ENCODE measurements at regions not wholly inside any gene's neighbourhood (a gene's known extent, or its start where the extent isn't known, plus 50 kb on each side); places are given as distances from the start of the nearest gene placed in this dataset.
"Not testable (repeated sequence)": the region's sequence is repeated elsewhere in the genome, so short reads cannot be mapped to it uniquely, and the experiment has no call there.

DNA sequence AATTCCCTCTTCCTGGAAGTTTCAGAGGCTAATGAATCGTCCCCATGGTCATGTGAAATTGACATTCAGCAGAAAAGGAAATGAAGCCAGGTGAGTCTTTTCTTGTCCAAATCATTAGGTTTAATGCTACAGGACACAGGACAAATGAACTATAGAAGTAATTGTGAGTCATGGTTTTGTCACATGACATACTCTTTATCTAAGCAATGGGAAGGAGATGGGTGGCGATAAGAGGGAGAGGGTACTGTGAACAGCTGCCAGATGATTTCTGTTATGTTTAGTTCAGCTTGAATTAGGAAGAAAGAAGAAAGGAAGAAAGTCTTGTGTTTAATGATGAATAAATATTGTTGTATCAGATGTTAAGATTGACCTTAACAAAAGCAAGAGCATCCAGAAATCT is 515.4 kb upstream of the ZNF717 start:
- Mint-ChIP-seq H3K27me3 (ENCODE audit: insufficient read depth) (peaks cover 1% of the 10 kb centered on the region; the same call in 1 of the 2 replicates), H3K9me3 (peaks cover 35% of the 10 kb centered on the region), H3K27ac (no peak overlapping the region), H3K36me3 (ENCODE audit: low read depth) (peaks cover 10% of the 10 kb centered on the region; the same call in 1 of the 2 replicates), H3K4me1 (ENCODE audit: low read depth) (no peaks in the 10 kb centered on the region), H3K4me3 (no peak overlapping the region)
- TF ChIP-seq, protein P1, sequence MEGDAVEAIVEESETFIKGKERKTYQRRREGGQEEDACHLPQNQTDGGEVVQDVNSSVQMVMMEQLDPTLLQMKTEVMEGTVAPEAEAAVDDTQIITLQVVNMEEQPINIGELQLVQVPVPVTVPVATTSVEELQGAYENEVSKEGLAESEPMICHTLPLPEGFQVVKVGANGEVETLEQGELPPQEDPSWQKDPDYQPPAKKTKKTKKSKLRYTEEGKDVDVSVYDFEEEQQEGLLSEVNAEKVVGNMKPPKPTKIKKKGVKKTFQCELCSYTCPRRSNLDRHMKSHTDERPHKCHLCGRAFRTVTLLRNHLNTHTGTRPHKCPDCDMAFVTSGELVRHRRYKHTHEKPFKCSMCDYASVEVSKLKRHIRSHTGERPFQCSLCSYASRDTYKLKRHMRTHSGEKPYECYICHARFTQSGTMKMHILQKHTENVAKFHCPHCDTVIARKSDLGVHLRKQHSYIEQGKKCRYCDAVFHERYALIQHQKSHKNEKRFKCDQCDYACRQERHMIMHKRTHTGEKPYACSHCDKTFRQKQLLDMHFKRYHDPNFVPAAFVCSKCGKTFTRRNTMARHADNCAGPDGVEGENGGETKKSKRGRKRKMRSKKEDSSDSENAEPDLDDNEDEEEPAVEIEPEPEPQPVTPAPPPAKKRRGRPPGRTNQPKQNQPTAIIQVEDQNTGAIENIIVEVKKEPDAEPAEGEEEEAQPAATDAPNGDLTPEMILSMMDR (IDR thresholded peaks at IDR 0.05): no peak
- no peak for DNase-seq

DNA sequence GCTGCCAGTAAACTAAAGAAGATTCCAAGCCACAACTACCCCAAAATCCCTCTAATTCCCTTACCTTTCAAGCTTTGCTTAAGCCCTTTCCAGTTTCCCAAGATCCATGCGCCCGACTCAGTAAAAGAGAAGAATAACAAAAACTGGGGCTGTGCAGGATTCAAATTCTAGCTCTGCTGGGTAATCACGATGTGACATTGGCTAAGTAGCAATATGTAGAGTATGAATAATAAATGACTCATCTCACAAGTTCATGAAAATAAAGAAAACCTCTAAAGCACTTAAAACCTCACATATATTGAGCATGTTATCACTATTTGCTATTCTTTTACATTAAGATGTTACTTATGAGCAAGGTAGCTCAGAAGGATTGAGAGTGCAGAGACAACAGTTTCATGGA is 522.2 kb upstream of the ZNF717 start:
- H3K27ac Mint-ChIP-seq: no peak overlapping the region
- no peaks in the 10 kb centered on the region; the same call in 1 of the 2 replicates for H3K36me3 Mint-ChIP-seq (ENCODE audit: low read depth)

DNA sequence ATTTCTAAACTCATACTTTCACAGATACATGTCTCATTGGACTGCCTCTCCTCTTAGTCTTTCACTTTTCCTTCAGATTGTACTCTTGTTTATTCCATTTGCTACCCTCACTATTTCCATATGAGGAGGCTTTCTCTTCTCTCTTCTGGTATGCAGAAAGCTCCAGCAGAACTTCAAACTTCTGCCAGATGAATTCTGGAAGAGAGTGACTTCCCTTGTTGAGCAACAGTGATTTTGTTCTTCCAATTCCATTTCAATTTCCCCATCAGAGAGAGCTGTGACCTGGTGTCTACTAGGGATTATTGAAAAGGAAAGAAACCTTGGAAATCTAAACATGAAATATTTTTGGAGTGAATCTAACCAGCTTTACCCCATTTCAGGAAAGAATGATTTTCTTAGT is 523.2 kb upstream of the ZNF717 start:
- H3K4me1 Mint-ChIP-seq (ENCODE audit: low read depth): no peaks in the 10 kb centered on the region
- H3K27ac Mint-ChIP-seq: no peak overlapping the region

More for the DNA sequence above, 522.2 kb upstream of the ZNF717 start:
- DNase-seq: no peak
- H3K4me1 Mint-ChIP-seq (ENCODE audit: low read depth): no peaks in the 10 kb centered on the region
- H3K4me3 Mint-ChIP-seq: no peak overlapping the region
- H3K9me3 Mint-ChIP-seq: peaks cover 41% of the 10 kb centered on the region
- TF ChIP-seq, protein P1 (IDR thresholded peaks at IDR 0.05): no peak
- no peaks in the 10 kb centered on the region for H3K27me3 Mint-ChIP-seq (ENCODE audit: insufficient read depth)

DNA sequence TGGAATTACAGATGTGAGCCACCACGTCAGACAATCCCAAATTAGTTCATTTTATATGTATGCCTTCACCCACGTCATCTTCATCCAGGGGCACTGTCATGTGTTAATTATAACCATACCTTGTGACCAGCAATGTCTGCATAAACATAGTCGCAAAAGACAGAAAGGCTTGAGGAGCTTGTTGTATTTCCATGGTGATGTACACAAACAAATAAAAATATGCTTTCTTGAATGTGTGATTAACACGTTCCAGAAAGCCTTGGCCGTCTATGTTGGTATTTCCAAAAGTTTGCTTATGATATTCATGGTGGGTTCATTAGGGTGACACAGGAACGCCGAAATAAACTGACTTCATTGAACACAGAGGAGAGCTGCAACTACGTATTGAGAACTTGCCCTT is 524.7 kb upstream of the ZNF717 start:
- TF ChIP-seq, protein P1 (IDR thresholded peaks at IDR 0.05): no peak
- DNase-seq: no peak
- no peaks in the 10 kb centered on the region for H3K27me3 Mint-ChIP-seq (ENCODE audit: insufficient read depth)

More for the DNA sequence above, 523.2 kb upstream of the ZNF717 start:
- Mint-ChIP-seq H3K27me3 (ENCODE audit: insufficient read depth) (no peaks in the 10 kb centered on the region), H3K9me3 (peaks cover 43% of the 10 kb centered on the region), H3K36me3 (ENCODE audit: low read depth) (no peaks in the 10 kb centered on the region; the same call in 1 of the 2 replicates), H3K4me3 (no peak overlapping the region)
- TF ChIP-seq, protein P1 (IDR thresholded peaks at IDR 0.05): no peak
- no peak for DNase-seq

DNA sequence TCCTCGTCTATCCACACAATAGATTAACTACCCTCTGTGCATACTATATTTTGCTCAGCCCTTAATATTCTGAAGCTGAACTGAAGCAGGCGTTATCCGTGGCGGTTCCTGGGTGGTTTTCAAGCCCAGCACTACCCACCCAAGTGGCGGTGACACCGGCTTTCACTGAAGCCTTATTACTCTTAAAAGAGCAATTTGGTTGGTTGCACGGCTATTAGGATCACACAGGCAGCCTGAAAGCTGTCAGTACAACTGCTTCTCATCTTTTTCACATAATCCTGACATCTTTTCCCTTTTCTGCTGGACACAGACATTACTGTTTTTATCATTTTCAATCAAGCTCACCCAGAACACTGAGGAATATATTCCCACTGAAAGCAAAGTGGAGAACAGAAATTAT is 525.3 kb upstream of the ZNF717 start:
- Mint-ChIP-seq H3K9me3 (peaks cover 42% of the 10 kb centered on the region), H3K27me3 (ENCODE audit: insufficient read depth) (no peaks in the 10 kb centered on the region), H3K4me3 (no peak overlapping the region), H3K4me1 (ENCODE audit: low read depth) (no peaks in the 10 kb centered on the region), H3K27ac (no peak overlapping the region), H3K36me3 (ENCODE audit: low read depth) (no peaks in the 10 kb centered on the region)
- TF ChIP-seq, protein P1 (IDR thresholded peaks at IDR 0.05): no peak
- DNase-seq: no peak

More for the DNA sequence above, 524.7 kb upstream of the ZNF717 start:
- Mint-ChIP-seq H3K4me1 (ENCODE audit: low read depth) (no peaks in the 10 kb centered on the region), H3K36me3 (ENCODE audit: low read depth) (no peaks in the 10 kb centered on the region), H3K27ac (no peak overlapping the region), H3K4me3 (no peak overlapping the region), H3K9me3 (peaks cover 40% of the 10 kb centered on the region)

DNA sequence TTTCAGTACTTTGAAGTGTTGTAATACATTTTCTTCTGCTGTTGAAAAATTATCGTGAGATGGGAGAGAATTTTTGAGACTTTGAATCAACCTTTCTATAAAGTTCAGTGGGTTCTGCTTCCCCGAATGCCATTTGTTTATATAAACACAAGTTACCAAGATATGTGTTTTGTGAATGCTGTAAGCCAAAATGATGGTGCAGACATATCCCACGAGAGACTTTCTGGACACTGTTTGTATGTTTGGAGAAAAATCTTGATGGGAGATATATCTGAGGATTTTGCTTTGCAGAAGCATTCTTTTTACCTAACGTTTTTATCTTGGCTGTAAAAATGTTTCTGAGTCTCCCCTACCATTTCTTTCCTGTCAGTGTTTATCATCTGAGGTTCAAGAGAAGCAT is 526.6 kb upstream of the ZNF717 start:
- Mint-ChIP-seq H3K36me3 (ENCODE audit: low read depth) (no peaks in the 10 kb centered on the region), H3K4me3 (no peak overlapping the region), H3K9me3 (peaks cover 53% of the 10 kb centered on the region), H3K4me1 (ENCODE audit: low read depth) (no peaks in the 10 kb centered on the region), H3K27ac (no peak overlapping the region), H3K27me3 (ENCODE audit: insufficient read depth) (no peaks in the 10 kb centered on the region)
- TF ChIP-seq, protein P1 (IDR thresholded peaks at IDR 0.05): no peak
- no peak for DNase-seq

DNA sequence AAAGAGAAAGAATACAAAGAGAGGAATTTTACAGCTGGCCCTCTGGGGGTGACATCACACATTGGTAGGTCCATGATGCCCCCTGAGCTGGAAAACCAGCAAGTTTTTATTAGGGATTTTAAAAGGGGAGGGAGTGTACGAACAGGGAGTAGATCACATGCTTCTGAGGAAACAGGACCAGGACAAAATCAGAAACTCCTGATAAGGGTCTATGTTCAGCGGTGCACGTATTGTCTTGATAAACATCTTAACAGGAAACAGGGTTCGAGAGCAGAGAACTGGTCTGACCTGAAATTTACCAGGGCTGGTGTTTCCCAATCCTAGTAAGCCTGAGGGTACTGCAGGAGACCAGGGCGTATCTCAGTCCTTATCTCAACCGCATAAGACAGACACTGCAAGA is 530.6 kb upstream of the ZNF717 start:
- H3K36me3 Mint-ChIP-seq (ENCODE audit: low read depth); H3K4me1 Mint-ChIP-seq (ENCODE audit: low read depth); H3K4me3 Mint-ChIP-seq; H3K27ac Mint-ChIP-seq; H3K27me3 Mint-ChIP-seq (ENCODE audit: insufficient read depth); DNase-seq: not testable (repeated sequence)
- peaks cover 42% of the 10 kb centered on the region for H3K9me3 Mint-ChIP-seq

Measured in HFFc6 (cell line).